Stomach (tissue), 8 donors: ENCODE measurements at regions not wholly inside any gene's neighbourhood (a gene's known extent, or its start where the extent isn't known, plus 50 kb on each side); places are given as distances from the start of the nearest gene placed in this dataset.

Source experiments
- DNase-seq, 2 donors: peaks; one replicate each; pipeline versions ENCODE4 v3.0.0 to v3.0.0-alpha.2; 2013 to 2019
- H3K27ac ChIP-seq, 5 donors: fragments of 200-600 bp in 4 of 5; sonication (generic) in 4 of 5; one replicate each; pipeline ENCODE4 v1.5.1; 2013 to 2019; ENCODE audit warnings: mild to moderate bottlenecking in 1 of 5, moderate library complexity in 1 of 5
- H3K27me3 ChIP-seq, 3 donors: fragments of 200-600 bp; sonication (generic); one replicate each; pipeline ENCODE4 v1.5.1; 2017 to 2019; ENCODE audit warnings: mixed run types in 1 of 3
- H3K36me3 ChIP-seq, 4 donors: fragments of 200-600 bp; sonication (generic); 1 replicate in 3 of 4; 2 replicates in 1 of 4; pipeline ENCODE4 v1.5.1; 2016 to 2019
- H3K4me1 ChIP-seq, 4 donors: fragments of 200-600 bp; sonication (generic); one replicate each; pipeline ENCODE4 v1.5.1; 2016 to 2019
- H3K4me3 ChIP-seq, 4 donors: fragments of 200-600 bp; sonication (generic) in 3 of 4; one replicate each; pipeline ENCODE4 v1.5.1; 2016 to 2019; ENCODE audit warnings: mild to moderate bottlenecking in 1 of 4
- H3K9me3 ChIP-seq, 4 donors: fragments of 200-600 bp; sonication (generic); one replicate each; pipeline ENCODE4 v1.5.1; 2016 to 2019
- CTCF ChIP-seq, 7 experiments: fragments of 450-650 bp in 4 of 7; fragments of 200-600 bp in 3 of 7; sonication (generic) in 3 of 7; IDR thresholded peaks; one replicate each; pipeline ENCODE4 v1.5.1; 2016 to 2019; ENCODE audit warnings: antibody characterized with exemption in 7 of 7, control low read depth in 2 of 7, mild to moderate bottlenecking in 1 of 7
- EP300 ChIP-seq: sonication (generic); formaldehyde crosslinking; IDR thresholded peaks from one replicate; pipeline ENCODE4 v1.6.1; 2017; ENCODE audit warnings: antibody characterized with exemption
- POLR2A ChIP-seq, 4 donors: fragments of 450-650 bp; IDR thresholded peaks; one replicate each; pipeline ENCODE4 v1.6.1; 2016; ENCODE audit warnings: antibody characterized with exemption in 4 of 4, control low read depth in 2 of 4, mild to moderate bottlenecking in 1 of 4, moderate library complexity in 1 of 4
- POLR2AphosphoS5 ChIP-seq, 3 donors: sonication (generic); formaldehyde crosslinking; IDR thresholded peaks; one replicate each; pipeline ENCODE4 v1.6.1; 2016; ENCODE audit warnings: antibody characterized with exemption in 3 of 3
- WGBS, 5 donors: extraction: QIAGEN DNeasy Blood & Tissue Kit in 3 of 5; methylation state at CpG; one replicate each; pipeline versions ENCODE4 v1.1.5 to v1.1.7; 2013 to 2018; 5-methylcytosine and 5-hydroxymethylcytosine counted together
- intact Hi-C: fragments of 100-400 bp; cut with DNase I; formaldehyde crosslinking; loops from one replicate; pipeline ENCODE4 v1.15.1; 2023; ENCODE audit warnings: low total_unique reads
- donor health status: healthy with polysubstance abuse.
- donor health status: Bipolar disorder and iron deficiency.
- donor health status: healthy.

DNA sequence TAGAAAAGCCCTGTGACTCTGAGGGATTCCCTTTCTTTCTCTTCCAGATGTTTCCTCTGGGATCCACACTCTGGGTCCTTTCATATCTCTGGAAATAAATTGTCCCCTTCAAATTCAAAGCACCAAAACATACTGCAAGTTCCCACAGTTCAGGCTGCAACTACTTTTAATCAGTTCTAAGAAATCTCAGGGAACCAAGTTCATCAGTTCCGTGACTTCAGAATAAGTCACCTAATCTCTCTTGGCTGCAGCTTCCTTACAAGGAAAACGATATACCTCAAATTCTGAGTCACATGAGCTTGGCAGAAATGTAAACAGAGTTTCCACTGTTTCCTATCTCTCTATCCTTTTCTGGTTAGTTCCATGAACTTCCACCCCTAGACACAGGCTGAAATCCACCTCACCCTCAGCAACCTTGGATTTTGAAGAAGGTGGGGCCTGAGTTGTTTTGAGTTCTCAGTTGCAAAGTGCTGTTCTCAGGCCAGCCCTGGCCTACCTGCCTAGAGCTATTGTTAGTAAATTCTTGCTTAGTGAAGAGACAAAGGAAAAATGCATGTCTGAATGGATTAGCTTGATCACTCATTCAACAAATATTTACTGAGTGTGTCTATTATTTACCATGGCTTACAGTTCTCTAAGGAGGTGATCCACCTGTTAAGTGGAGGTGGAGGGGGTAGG, 59.3 kb upstream of the IL6 start:
- no peak overlapping the region for H3K4me3 ChIP-seq
- TF ChIP-seq POLR2A (IDR thresholded peaks at IDR 0.05) (no peak), POLR2AphosphoS5 (IDR thresholded peaks at IDR 0.05) (no peak), EP300 (no peak), CTCF (IDR thresholded peaks at IDR 0.05) (no peak)
- 21 to 39% (median 36%) methylated on average over 2 of the region's 2 CpGs for WGBS, 5 donors
- H3K27ac ChIP-seq: no peak overlapping the region
- DNase-seq: peak in 1 of 2 donors; percentile 10
- intact Hi-C loops: no loop called here
- H3K4me1 ChIP-seq: peaks cover 0 to 12% (median 0%) of the 10 kb centered on the region in 4 donors
- H3K9me3 ChIP-seq: no peaks in the 10 kb centered on the region
- H3K27me3 ChIP-seq: no peaks in the 10 kb centered on the region
- no peaks in the 10 kb centered on the region for H3K36me3 ChIP-seq

- intact Hi-C loops: no loop called here
- no peak overlapping the region for H3K27ac ChIP-seq
- no peak overlapping the region for H3K4me3 ChIP-seq
- no peaks in the 10 kb centered on the region for H3K27me3 ChIP-seq
- TF ChIP-seq EP300 (no peak), CTCF (IDR thresholded peaks at IDR 0.05) (no peak), POLR2A (IDR thresholded peaks at IDR 0.05) (no peak), POLR2AphosphoS5 (IDR thresholded peaks at IDR 0.05) (no peak)
- no peak for DNase-seq
- H3K36me3 ChIP-seq: no peaks in the 10 kb centered on the region
- H3K4me1 ChIP-seq: peaks cover 0 to 12% (median 0%) of the 10 kb centered on the region in 4 donors
- 92 to 97% (median 95%) methylated on average over 13 of the region's 13 CpGs for WGBS, 5 donors
- H3K9me3 ChIP-seq: no peaks in the 10 kb centered on the region
Measured at GRCh38 chr7:22667187-22667561, 59.8 kb upstream of the IL6 start.

GRCh38 chr7:22666732-22667131, 60.3 kb upstream of the IL6 start:
- TF ChIP-seq POLR2A (IDR thresholded peaks at IDR 0.05) (no peak), CTCF (IDR thresholded peaks at IDR 0.05) (no peak), EP300 (no peak)
- intact Hi-C loops: no loop called here
- Histone ChIP-seq H3K9me3 (no peaks in the 10 kb centered on the region), H3K27ac (no peak overlapping the region), H3K4me1 (peaks cover 0 to 8% (median 0%) of the 10 kb centered on the region in 4 donors), H3K4me3 (no peak overlapping the region), H3K27me3 (no peaks in the 10 kb centered on the region), H3K36me3 (no peaks in the 10 kb centered on the region)
- WGBS, 5 donors: 64 to 82% (median 76%) methylated on average over 1 of the region's 1 CpG
- DNase-seq: no peak

DNA sequence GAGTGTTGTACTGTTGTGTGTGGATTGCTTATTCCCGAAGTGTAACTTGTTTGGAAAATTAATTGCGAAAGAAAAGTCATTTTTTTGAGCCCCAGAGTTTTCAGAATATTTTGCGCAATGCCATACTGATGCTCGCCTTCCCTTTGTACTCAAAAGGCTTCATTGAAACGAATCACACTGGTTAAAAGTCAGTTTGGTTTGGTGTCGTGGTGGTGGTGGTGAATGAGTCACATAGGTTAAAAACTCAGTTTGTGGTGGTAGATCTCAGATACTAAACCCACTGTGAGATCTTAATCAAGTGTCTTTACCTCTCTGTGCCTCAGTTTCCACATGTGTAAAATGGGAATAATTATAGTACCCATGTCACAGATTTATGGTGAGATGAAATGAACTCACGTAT, 61.1 kb upstream of the IL6 start:
- DNase-seq: no peak
- H3K4me3 ChIP-seq: no peak overlapping the region
- TF ChIP-seq POLR2AphosphoS5 (IDR thresholded peaks at IDR 0.05) (no peak), EP300 (no peak), CTCF (IDR thresholded peaks at IDR 0.05) (no peak), POLR2A (IDR thresholded peaks at IDR 0.05) (no peak)
- H3K36me3 ChIP-seq: no peaks in the 10 kb centered on the region
- WGBS, 5 donors: 85 to 90% (median 87%) methylated on average over 7 of the region's 7 CpGs
- H3K27me3 ChIP-seq: peaks cover 0 to 1% (median 0%) of the 10 kb centered on the region in 3 donors
- H3K9me3 ChIP-seq: no peaks in the 10 kb centered on the region
- no peaks in the 10 kb centered on the region for H3K4me1 ChIP-seq
- intact Hi-C loops: no loop called here
- H3K27ac ChIP-seq: no peak overlapping the region
